Astrocyte (in vitro differentiated cells and primary cell): ENCODE measurements at regions not wholly inside any gene's neighbourhood (a gene's known extent, or its start where the extent isn't known, plus 50 kb on each side); places are given as distances from the start of the nearest gene placed in this dataset.

ENCODE experiments used
- EZH2 ChIP-seq: IDR thresholded peaks from 2 replicates; pipeline ENCODE4 v1.6.1; 2012; ENCODE audit warnings: mild to moderate bottlenecking, low read length, inconsistent platforms; ENCODE audit not compliant: insufficient read depth
- TF ChIP-seq, protein P1 (sequence below): IDR thresholded peaks from 2 replicates; pipeline ENCODE4 v1.5.1; 2011; ENCODE audit warnings: low read depth, mild to moderate bottlenecking, inconsistent platforms, low read length, moderate library complexity; ENCODE audit not compliant: insufficient read depth

DNA sequence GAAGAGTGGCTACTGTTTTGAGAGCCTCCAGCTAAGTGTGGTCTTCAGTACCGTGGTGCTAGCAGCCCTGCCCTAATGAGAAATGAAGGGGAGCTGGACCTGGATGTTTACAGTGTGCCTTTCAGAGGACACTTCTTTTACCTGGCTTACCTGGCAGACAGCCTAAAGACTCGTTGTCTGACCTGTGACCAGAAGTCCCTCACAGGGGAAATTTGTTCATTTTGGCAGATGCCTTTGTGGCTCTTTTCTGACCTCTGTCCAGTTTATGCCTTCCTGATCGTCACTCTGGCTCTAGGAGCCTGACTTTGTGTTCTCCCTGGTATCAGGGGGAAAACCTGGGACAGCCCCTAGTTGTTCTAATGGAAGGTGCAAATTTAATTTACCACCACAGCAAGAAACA lies 475.1 kb downstream of the DMRTA1 start:
- TF ChIP-seq, protein P1, sequence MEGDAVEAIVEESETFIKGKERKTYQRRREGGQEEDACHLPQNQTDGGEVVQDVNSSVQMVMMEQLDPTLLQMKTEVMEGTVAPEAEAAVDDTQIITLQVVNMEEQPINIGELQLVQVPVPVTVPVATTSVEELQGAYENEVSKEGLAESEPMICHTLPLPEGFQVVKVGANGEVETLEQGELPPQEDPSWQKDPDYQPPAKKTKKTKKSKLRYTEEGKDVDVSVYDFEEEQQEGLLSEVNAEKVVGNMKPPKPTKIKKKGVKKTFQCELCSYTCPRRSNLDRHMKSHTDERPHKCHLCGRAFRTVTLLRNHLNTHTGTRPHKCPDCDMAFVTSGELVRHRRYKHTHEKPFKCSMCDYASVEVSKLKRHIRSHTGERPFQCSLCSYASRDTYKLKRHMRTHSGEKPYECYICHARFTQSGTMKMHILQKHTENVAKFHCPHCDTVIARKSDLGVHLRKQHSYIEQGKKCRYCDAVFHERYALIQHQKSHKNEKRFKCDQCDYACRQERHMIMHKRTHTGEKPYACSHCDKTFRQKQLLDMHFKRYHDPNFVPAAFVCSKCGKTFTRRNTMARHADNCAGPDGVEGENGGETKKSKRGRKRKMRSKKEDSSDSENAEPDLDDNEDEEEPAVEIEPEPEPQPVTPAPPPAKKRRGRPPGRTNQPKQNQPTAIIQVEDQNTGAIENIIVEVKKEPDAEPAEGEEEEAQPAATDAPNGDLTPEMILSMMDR = no peak
- no peak for TF ChIP-seq EZH2
